A673 (cell line): ENCODE measurements at regions not wholly inside any gene's neighbourhood (a gene's known extent, or its start where the extent isn't known, plus 50 kb on each side); places are given as distances from the start of the nearest gene placed in this dataset.

ENCODE experiments used
- EZH2 ChIP-seq: fragments of 200-600 bp; sonication (generic); IDR thresholded peaks from 2 replicates; pipeline ENCODE4 v1.6.1; 2017; ENCODE audit warnings: borderline replicate concordance, low read depth, mild to moderate bottlenecking, mixed read lengths, antibody characterized with exemption, low read length; ENCODE audit not compliant: poor library complexity, severe bottlenecking
- TF ChIP-seq, protein P1 (sequence below): fragments of 300-800, 200-600 bp; sonication (generic); conservative IDR thresholded peaks from 2 replicates; pipeline ENCODE4 v1.5.1; 2017; ENCODE audit warnings: low read depth, mild to moderate bottlenecking, antibody characterized with exemption, low read length, moderate library complexity, mixed read lengths

DNA sequence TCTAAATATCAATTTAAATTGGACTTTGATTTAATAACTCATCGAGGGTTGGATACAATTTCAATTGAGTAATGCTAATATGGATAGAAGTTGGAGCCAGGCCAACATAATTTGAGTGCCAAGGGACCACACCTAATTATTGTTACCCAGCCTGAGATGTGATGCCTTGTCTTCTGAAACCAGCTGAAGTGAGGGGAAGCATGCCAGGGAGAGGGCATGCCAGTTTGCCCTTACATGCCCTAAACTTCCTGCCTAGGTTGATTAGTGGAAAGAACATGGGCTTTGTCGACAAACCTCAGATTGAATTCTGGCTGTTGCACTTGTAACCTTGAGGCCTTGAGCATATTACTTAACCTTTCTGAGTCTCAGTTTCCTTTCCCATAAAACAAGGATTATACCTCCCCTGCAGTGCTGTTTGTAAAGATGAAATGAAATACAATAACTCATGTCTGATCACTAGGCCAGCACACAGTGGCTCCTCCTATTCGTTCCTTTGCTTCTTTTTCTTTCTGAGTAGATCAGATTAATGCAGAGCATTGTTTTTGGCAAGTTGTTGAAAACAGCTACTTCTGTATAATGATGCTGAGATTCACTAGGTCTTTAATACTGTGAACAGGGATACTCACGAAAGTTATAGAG, 412.8 kb downstream of the TLE4 start:
- TF ChIP-seq, protein P1, sequence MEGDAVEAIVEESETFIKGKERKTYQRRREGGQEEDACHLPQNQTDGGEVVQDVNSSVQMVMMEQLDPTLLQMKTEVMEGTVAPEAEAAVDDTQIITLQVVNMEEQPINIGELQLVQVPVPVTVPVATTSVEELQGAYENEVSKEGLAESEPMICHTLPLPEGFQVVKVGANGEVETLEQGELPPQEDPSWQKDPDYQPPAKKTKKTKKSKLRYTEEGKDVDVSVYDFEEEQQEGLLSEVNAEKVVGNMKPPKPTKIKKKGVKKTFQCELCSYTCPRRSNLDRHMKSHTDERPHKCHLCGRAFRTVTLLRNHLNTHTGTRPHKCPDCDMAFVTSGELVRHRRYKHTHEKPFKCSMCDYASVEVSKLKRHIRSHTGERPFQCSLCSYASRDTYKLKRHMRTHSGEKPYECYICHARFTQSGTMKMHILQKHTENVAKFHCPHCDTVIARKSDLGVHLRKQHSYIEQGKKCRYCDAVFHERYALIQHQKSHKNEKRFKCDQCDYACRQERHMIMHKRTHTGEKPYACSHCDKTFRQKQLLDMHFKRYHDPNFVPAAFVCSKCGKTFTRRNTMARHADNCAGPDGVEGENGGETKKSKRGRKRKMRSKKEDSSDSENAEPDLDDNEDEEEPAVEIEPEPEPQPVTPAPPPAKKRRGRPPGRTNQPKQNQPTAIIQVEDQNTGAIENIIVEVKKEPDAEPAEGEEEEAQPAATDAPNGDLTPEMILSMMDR = no peak
- no peak for TF ChIP-seq EZH2
